NCI-H1930 (cell line): ENCODE measurements at regions not wholly inside any gene's neighbourhood (a gene's known extent, or its start where the extent isn't known, plus 50 kb on each side); places are given as distances from the start of the nearest gene placed in this dataset.
"Not testable (repeated sequence)": the region's sequence is repeated elsewhere in the genome, so short reads cannot be mapped to it uniquely, and the experiment has no call there.

ENCODE experiments used
- DNase-seq, 2 experiments: peaks; one replicate each; lab custom pipeline; 2025; lab: John Stamatoyannopoulos, UW

GRCh38 chr11:16605894-16606783, 132.3 kb upstream of the C11orf58 start:
- DNase-seq: peak; percentile 79 to 85

- no peak for DNase-seq
Measured at GRCh38 chr11:16605389-16605893, 133.0 kb upstream of the C11orf58 start.

- peak in 1 of 2 experiments; percentile 26 for DNase-seq
Measured at GRCh38 chr11:16604794-16605388, 133.6 kb upstream of the C11orf58 start.

GRCh38 chr11:16603890-16604793, 134.3 kb upstream of the C11orf58 start:
- no peak for DNase-seq

GRCh38 chr11:16603245-16603644, 135.2 kb upstream of the C11orf58 start:
- DNase-seq: no peak

GRCh38 chr11:16598906-16599305, 139.5 kb upstream of the C11orf58 start:
- no peak for DNase-seq

- no peak for DNase-seq
Measured at GRCh38 chr11:16598032-16598431, 140.4 kb upstream of the C11orf58 start.

- DNase-seq: no peak
Measured at GRCh38 chr11:16596231-16596630, 142.2 kb upstream of the C11orf58 start.

GRCh38 chr11:16591157-16591556, 147.3 kb upstream of the C11orf58 start:
- no peak for DNase-seq

GRCh38 chr11:16587670-16588069, 150.8 kb upstream of the C11orf58 start:
- no peak for DNase-seq

GRCh38 chr11:16584569-16584968, 153.9 kb upstream of the C11orf58 start:
- DNase-seq: no peak

GRCh38 chr11:16581078-16581477, 157.4 kb upstream of the C11orf58 start:
- DNase-seq: not testable (repeated sequence)

- no peak for DNase-seq
Measured at GRCh38 chr11:16577490-16577889, 161.0 kb upstream of the C11orf58 start.

- not testable (repeated sequence) for DNase-seq
Measured at GRCh38 chr11:16574889-16575288, 163.6 kb upstream of the C11orf58 start.

- DNase-seq: no peak
Measured at GRCh38 chr11:16572945-16573344, 165.5 kb upstream of the C11orf58 start.

- DNase-seq: no peak
Measured at GRCh38 chr11:16561150-16561549, 177.3 kb upstream of the C11orf58 start.

GRCh38 chr11:16558494-16558893, 180.0 kb upstream of the C11orf58 start:
- no peak for DNase-seq

GRCh38 chr11:16555956-16556355, 182.5 kb upstream of the C11orf58 start:
- DNase-seq: no peak

GRCh38 chr11:16554361-16554760, 184.1 kb upstream of the C11orf58 start:
- DNase-seq: no peak

GRCh38 chr11:16547879-16548278, 190.6 kb upstream of the C11orf58 start:
- DNase-seq: no peak

GRCh38 chr11:16543642-16544041, 187.3 kb upstream of the SOX6 start:
- no peak for DNase-seq

GRCh38 chr11:16542353-16542752, 186.0 kb upstream of the SOX6 start:
- no peak for DNase-seq
